Caco-2 (cell line): ENCODE measurements at regions not wholly inside any gene's neighbourhood (a gene's known extent, or its start where the extent isn't known, plus 50 kb on each side); places are given as distances from the start of the nearest gene placed in this dataset.

Experiments
- BruUV-seq: library from RNA; stranded (reverse); fragments of 400-500 nt; replicated peaks from 2 replicates; lab custom pipeline; 2021; lab: Mats Ljungman, UMichigan
- CTCF ChIA-PET: fragments of 300-600 bp; sonication (Branson Sonifier 250); formaldehyde crosslinking; loops from one replicate; lab custom pipeline; 2022; ENCODE audit warnings: antibody characterized with exemption; lab: Charles Lee
- POLR2A ChIA-PET: fragments of 300-600 bp; sonication (Branson Sonifier 250); formaldehyde crosslinking; loops from one replicate; lab custom pipeline; 2022; ENCODE audit warnings: antibody characterized with exemption; lab: Charles Lee
- DNase-seq, 2 experiments: peaks; one replicate each; pipeline versions ENCODE4 v3.0.0 to v3.0.0-alpha.2; 2020 to 2022
- H3K27me3 ChIP-seq: replicated peaks from 2 replicates; pipeline ENCODE4 v1.6.0; 2011; ENCODE audit warnings: low read length; ENCODE audit not compliant: control insufficient read depth, insufficient read depth
- H3K36me3 ChIP-seq: 2 replicates; pipeline ENCODE4 v1.5.1; 2011; ENCODE audit warnings: low read length; ENCODE audit not compliant: control insufficient read depth, insufficient read depth
- H3K4me1 ChIP-seq: fragments of 250-450 bp; sonication (Bioruptor Pico); 2 replicates; pipeline ENCODE4 v1.5.1; 2020; ENCODE audit warnings: mild to moderate bottlenecking
- H3K4me3 ChIP-seq: 2 replicates; pipeline ENCODE4 v1.5.1; 2011; ENCODE audit warnings: low read depth, mild to moderate bottlenecking, control low read depth, low read length
- H3K9me3 ChIP-seq: fragments of 250-450 bp; sonication (Bioruptor Pico); 2 replicates; pipeline ENCODE4 v1.5.1; 2020; ENCODE audit warnings: mild to moderate bottlenecking, moderate library complexity
- H3K27ac Mint-ChIP-seq: one replicate; pipeline ENCODE4 v1.8.0; 2022; ENCODE audit warnings: mixed read lengths; ENCODE audit not compliant: unreplicated experiment
- H3K27me3 Mint-ChIP-seq: one replicate; pipeline ENCODE4 v1.8.0; 2022; ENCODE audit warnings: mixed read lengths; ENCODE audit not compliant: insufficient read depth, unreplicated experiment
- H3K36me3 Mint-ChIP-seq: one replicate; pipeline ENCODE4 v1.8.0; 2022; ENCODE audit warnings: mild to moderate bottlenecking, mixed read lengths; ENCODE audit not compliant: insufficient read depth, unreplicated experiment
- H3K4me1 Mint-ChIP-seq: one replicate; pipeline ENCODE4 v1.8.0; 2022; ENCODE audit warnings: low read depth, mixed read lengths; ENCODE audit not compliant: unreplicated experiment
- H3K4me3 Mint-ChIP-seq: one replicate; pipeline ENCODE4 v1.8.0; 2022; ENCODE audit warnings: mild to moderate bottlenecking, moderate library complexity, mixed read lengths; ENCODE audit not compliant: unreplicated experiment
- H3K9me3 Mint-ChIP-seq: one replicate; pipeline ENCODE4 v1.8.0; 2022; ENCODE audit warnings: mixed read lengths; ENCODE audit not compliant: unreplicated experiment
- CTCF ChIP-seq, 2 experiments: fragments of 200-600 bp in 1 of 2; IDR thresholded peaks; 1 replicate in 1 of 2; 2 replicates in 1 of 2; pipeline versions ENCODE4 v1.5.1 to v1.8.0; 2011 to 2022; ENCODE audit warnings: antibody characterized with exemption in 1 of 2, control low read depth in 1 of 2, inconsistent platforms in 1 of 2, low read depth in 1 of 2, low read length in 1 of 2, mild to moderate bottlenecking in 1 of 2, moderate library complexity in 1 of 2; ENCODE audit not compliant: insufficient read depth in 1 of 2, severe bottlenecking in 1 of 2, unreplicated experiment in 1 of 2
- intact Hi-C: fragments of 100-400 bp; cut with micrococcal nuclease; formaldehyde crosslinking; loops from one replicate; pipeline ENCODE4 v1.10.0; 2022; ENCODE audit not compliant: unreplicated experiment

- no peaks in the 10 kb centered on the region for H3K9me3 ChIP-seq
- intact Hi-C loops, result no loop called here
- Mint-ChIP-seq H3K36me3 (no peaks in the 10 kb centered on the region), H3K9me3 (peaks cover 7% of the 10 kb centered on the region), H3K27me3 (no peaks in the 10 kb centered on the region), H3K27ac (no peak overlapping the region), H3K4me3 (no peak overlapping the region), H3K4me1 (no peaks in the 10 kb centered on the region)
- no peaks in the 10 kb centered on the region for H3K4me1 ChIP-seq
- no peak overlapping the region for H3K4me3 ChIP-seq
- no peaks in the 10 kb centered on the region for H3K36me3 ChIP-seq
- TF ChIP-seq CTCF (IDR thresholded peaks at IDR 0.05; ENCODE audit: insufficient read depth in 1 of 2, low read depth in 1 of 2, low read length in 1 of 2, severe bottlenecking in 1 of 2, unreplicated experiment in 1 of 2), result no peak
- BruUV-seq, result no TSS peak
- no peak for DNase-seq
- H3K27me3 ChIP-seq, result no peaks in the 10 kb centered on the region
- POLR2A ChIA-PET, result no interaction called here
- CTCF ChIA-PET, result no interaction called here
Observed at GRCh38 chr4:92234393-92235176, 69.2 kb upstream of the GRID2 start.

- Histone ChIP-seq H3K4me3 (no peak overlapping the region), H3K4me1 (no peaks in the 10 kb centered on the region), H3K36me3 (no peaks in the 10 kb centered on the region), H3K27me3 (no peaks in the 10 kb centered on the region), H3K9me3 (no peaks in the 10 kb centered on the region)
- no peak overlapping the region for H3K27ac Mint-ChIP-seq
- no TSS peak for BruUV-seq
- no peak overlapping the region for H3K4me3 Mint-ChIP-seq
- no peak for DNase-seq
- H3K36me3 Mint-ChIP-seq, result no peaks in the 10 kb centered on the region
- CTCF ChIA-PET, result no interaction called here
- H3K9me3 Mint-ChIP-seq, result peaks cover 10% of the 10 kb centered on the region
- intact Hi-C loops, result no loop called here
- no peak for TF ChIP-seq CTCF (IDR thresholded peaks at IDR 0.05; ENCODE audit: insufficient read depth in 1 of 2, low read depth in 1 of 2, low read length in 1 of 2, severe bottlenecking in 1 of 2, unreplicated experiment in 1 of 2)
- no peaks in the 10 kb centered on the region for H3K27me3 Mint-ChIP-seq
- POLR2A ChIA-PET, result no interaction called here
- no peaks in the 10 kb centered on the region for H3K4me1 Mint-ChIP-seq
Observed at GRCh38 chr4:92235731-92236130, 68.0 kb upstream of the GRID2 start.

DNA sequence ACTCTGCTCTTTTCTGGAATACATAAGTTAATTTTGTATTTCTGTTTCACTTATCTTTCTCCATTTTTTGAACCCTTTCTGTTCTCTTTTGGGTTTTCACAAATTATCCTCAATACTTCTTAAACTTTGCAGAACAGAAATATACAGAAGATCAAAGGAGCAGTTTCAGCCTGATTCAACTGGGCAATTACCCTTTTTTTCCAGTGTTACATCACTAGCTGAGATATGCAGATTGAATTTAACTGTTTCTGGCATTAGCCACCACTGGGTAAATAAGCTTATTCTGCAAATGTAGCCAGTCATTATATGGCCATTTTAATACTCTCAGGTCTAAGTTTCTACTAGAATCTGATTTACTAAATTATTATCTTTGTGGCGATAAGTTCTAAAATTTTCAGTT lies 66.9 kb upstream of the GRID2 start:
- H3K36me3 Mint-ChIP-seq, result no peaks in the 10 kb centered on the region
- H3K27me3 Mint-ChIP-seq, result no peaks in the 10 kb centered on the region
- H3K4me1 ChIP-seq, result no peaks in the 10 kb centered on the region
- no peaks in the 10 kb centered on the region for H3K9me3 ChIP-seq
- H3K27me3 ChIP-seq, result no peaks in the 10 kb centered on the region
- no peak overlapping the region for H3K27ac Mint-ChIP-seq
- no peaks in the 10 kb centered on the region for H3K36me3 ChIP-seq
- no TSS peak for BruUV-seq
- intact Hi-C loops, result no loop called here
- H3K9me3 Mint-ChIP-seq, result peaks cover 10% of the 10 kb centered on the region
- H3K4me3 ChIP-seq, result no peak overlapping the region
- no peaks in the 10 kb centered on the region for H3K4me1 Mint-ChIP-seq
- DNase-seq, result no peak
- TF ChIP-seq CTCF (IDR thresholded peaks at IDR 0.05; ENCODE audit: insufficient read depth in 1 of 2, low read depth in 1 of 2, low read length in 1 of 2, severe bottlenecking in 1 of 2, unreplicated experiment in 1 of 2), result no peak
- ChIA-PET CTCF (no interaction called here), POLR2A (no interaction called here)
- H3K4me3 Mint-ChIP-seq, result no peak overlapping the region
